A549 (cell line): ENCODE measurements at regions not wholly inside any gene's neighbourhood (a gene's known extent, or its start where the extent isn't known, plus 50 kb on each side); places are given as distances from the start of the nearest gene placed in this dataset.

Experiments used
- CEBPB ChIP-seq, 2 experiments: fragments of >200 bp in 1 of 2; sonication (Bioruptor Twin) in 1 of 2; formaldehyde crosslinking in 1 of 2; IDR thresholded peaks; 2 replicates each; pipeline ENCODE4 v1.6.1; 2012 to 2016
- CHD2 ChIP-seq: fragments of 150-350 bp; IDR thresholded peaks from 2 replicates; pipeline ENCODE4 v1.6.1; 2014; ENCODE audit warnings: low read length; ENCODE audit not compliant: partially characterized antibody
- MYC ChIP-seq: IDR thresholded peaks from 2 replicates; pipeline ENCODE4 v1.6.1; 2012; ENCODE audit warnings: mild to moderate bottlenecking, inconsistent platforms, low read length, improper control_type of control experiment, borderline replicate concordance
- POLR2A ChIP-seq: IDR thresholded peaks from 2 replicates; pipeline ENCODE4 v1.6.1; 2012; ENCODE audit warnings: mild to moderate bottlenecking, low read length
- REST ChIP-seq: fragments of 200-600 bp; sonication (generic); IDR thresholded peaks from 2 replicates; pipeline ENCODE4 v1.6.1; 2016; ENCODE audit warnings: antibody characterized with exemption, mild to moderate bottlenecking, moderate library complexity
- SREBF2 ChIP-seq: fragments of 450-650 bp; IDR thresholded peaks from 2 replicates; pipeline ENCODE4 v1.6.1; 2014; ENCODE audit warnings: mild to moderate bottlenecking, moderate library complexity
- ZSCAN20 ChIP-seq: fragments of 250-450 bp; sonication (Bioruptor Pico); IDR thresholded peaks from 2 replicates; pipeline ENCODE4 v1.8.0; 2022; ENCODE audit warnings: mild to moderate bottlenecking, moderate library complexity
- TF ChIP-seq, protein P1 (sequence below): IDR thresholded peaks from 2 replicates; pipeline ENCODE4 v1.6.1; 2012

GRCh38 chr5:92081958-92082712 is 699.0 kb upstream of the ARRDC3 start:
- TF ChIP-seq MYC (no peak), POLR2A (no peak), ZSCAN20 (CRISPR knock-in tag) (no peak), REST (no peak), SREBF2 (no peak), CEBPB (IDR thresholded peaks at IDR 0.05) (no peak), CHD2 (no peak)
- TF ChIP-seq, protein P1, sequence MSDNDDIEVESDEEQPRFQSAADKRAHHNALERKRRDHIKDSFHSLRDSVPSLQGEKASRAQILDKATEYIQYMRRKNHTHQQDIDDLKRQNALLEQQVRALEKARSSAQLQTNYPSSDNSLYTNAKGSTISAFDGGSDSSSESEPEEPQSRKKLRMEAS: no peak
